PC-3 (cell line): ENCODE measurements at regions not wholly inside any gene's neighbourhood (a gene's known extent, or its start where the extent isn't known, plus 50 kb on each side); places are given as distances from the start of the nearest gene placed in this dataset.

Experiments
- ATAC-seq: fragments of 200-7000 bp; cut with Tn5 transposase; 2 replicates; pipeline ENCODE4 v1.9.1; 2020; ENCODE audit warnings: mild to moderate bottlenecking, moderate library complexity
- BruUV-seq: library from RNA; stranded (reverse); fragments of 400-500 nt; replicated peaks from 2 replicates; lab custom pipeline; 2021; lab: Mats Ljungman, UMichigan
- CTCF ChIA-PET: fragments of 300-600 bp; sonication (Branson Sonifier 250); formaldehyde crosslinking; loops from one replicate; lab custom pipeline; 2022; ENCODE audit warnings: antibody characterized with exemption; lab: Charles Lee
- POLR2A ChIA-PET: fragments of 300-600 bp; sonication (Branson Sonifier 250); formaldehyde crosslinking; loops from one replicate; lab custom pipeline; 2022; ENCODE audit warnings: antibody characterized with exemption; ENCODE audit not compliant: unreplicated experiment; lab: Charles Lee
- DNase-seq: peaks from one replicate; pipeline ENCODE4 v3.0.0-alpha.2; 2015
- H2AFZ ChIP-seq: fragments of 300-600 bp; sonication (generic); 2 replicates; pipeline ENCODE4 v1.6.0; 2016; ENCODE audit warnings: antibody characterized with exemption, low read length
- H3F3A ChIP-seq: fragments of 300-600 bp; sonication (generic); one replicate; pipeline ENCODE4 v1.6.0; 2017; ENCODE audit warnings: antibody characterized with exemption, low read length, control low read depth, mild to moderate bottlenecking; ENCODE audit not compliant: unreplicated experiment
- H3K27ac ChIP-seq: fragments of 300-600 bp; sonication (generic); 2 replicates; pipeline ENCODE4 v1.5.1; 2016; ENCODE audit warnings: mild to moderate bottlenecking, low read length
- H3K27me3 ChIP-seq: fragments of 300-600 bp; sonication (generic); 2 replicates; pipeline ENCODE4 v1.6.1; 2016; ENCODE audit warnings: low read length, mixed read lengths
- H3K36me3 ChIP-seq: fragments of 300-600 bp; sonication (generic); 2 replicates; pipeline ENCODE4 v1.6.1; 2016; ENCODE audit warnings: low read depth, mixed run types, low read length, mixed read lengths
- H3K4me1 ChIP-seq: fragments of 300-600 bp; sonication (generic); 2 replicates; pipeline ENCODE4 v1.5.1; 2016; ENCODE audit warnings: low read length; ENCODE audit not compliant: insufficient read depth
- H3K4me2 ChIP-seq: fragments of 300-600 bp; sonication (generic); 2 replicates; pipeline ENCODE4 v1.6.0; 2016; ENCODE audit warnings: low read length
- H3K4me3 ChIP-seq: fragments of 300-600 bp; sonication (generic); 2 replicates; pipeline ENCODE4 v1.5.1; 2016; ENCODE audit warnings: mild to moderate bottlenecking, low read length, mixed read lengths
- H3K79me2 ChIP-seq: fragments of 300-600 bp; sonication (generic); 2 replicates; pipeline ENCODE4 v1.6.1; 2017; ENCODE audit warnings: low read length, mixed read lengths
- H3K9ac ChIP-seq: fragments of 300-600 bp; sonication (generic); 2 replicates; pipeline ENCODE4 v1.6.0; 2016; ENCODE audit warnings: mild to moderate bottlenecking, low read length
- H3K9me2 ChIP-seq: fragments of 300-600 bp; sonication (generic); replicated peaks from 2 replicates; pipeline ENCODE4 v1.6.1; 2016; ENCODE audit warnings: mixed run types, low read length, mixed read lengths
- H3K9me3 ChIP-seq: fragments of 300-600 bp; sonication (generic); 2 replicates; pipeline ENCODE4 v1.6.1; 2016; ENCODE audit warnings: low read length, mixed read lengths
- H4K20me1 ChIP-seq: fragments of 300-600 bp; sonication (generic); 2 replicates; pipeline ENCODE4 v1.6.1; 2016; ENCODE audit warnings: low read length, mixed read lengths
- EZH2 ChIP-seq: fragments of 300-600 bp; sonication (generic); IDR thresholded peaks from one replicate; pipeline ENCODE4 v1.6.1; 2017; ENCODE audit warnings: antibody characterized with exemption, mild to moderate bottlenecking, low read length; ENCODE audit not compliant: unreplicated experiment
- EZH2phosphoT487 ChIP-seq: fragments of 300-600 bp; sonication (generic); IDR thresholded peaks from 2 replicates; pipeline ENCODE4 v1.6.1; 2018; ENCODE audit warnings: mild to moderate bottlenecking, antibody characterized with exemption, low read length, borderline replicate concordance
- intact Hi-C: fragments of 100-400 bp; cut with micrococcal nuclease; formaldehyde crosslinking; loops from 2 replicates; pipeline ENCODE4 v1.9.0; 2023
- TF ChIP-seq, protein P1 (sequence below): fragments of 300-600 bp; sonication (generic); conservative IDR thresholded peaks from 2 replicates; pipeline ENCODE4 v1.5.1; 2017; ENCODE audit warnings: antibody characterized with exemption, low read depth, mild to moderate bottlenecking, low read length

- no peak for DNase-seq
- no peaks in the 10 kb centered on the region for H3K27me3 ChIP-seq
- H3K9me2 ChIP-seq: no peaks in the 10 kb centered on the region
- no TSS peak for BruUV-seq
- no peak overlapping the region for H3K9ac ChIP-seq
- H3K4me2 ChIP-seq: no peak overlapping the region
- H4K20me1 ChIP-seq: no peaks in the 10 kb centered on the region
- H3K36me3 ChIP-seq: no peaks in the 10 kb centered on the region
- intact Hi-C loops: no loop called here
- no peak overlapping the region for H3K27ac ChIP-seq
- no peaks in the 10 kb centered on the region for H3K79me2 ChIP-seq
- H3K4me1 ChIP-seq: no peaks in the 10 kb centered on the region
- 0 out of 2 replicates have a peak, but pooled peaks cover 12% of the 10 kb centered on the region for H3K9me3 ChIP-seq
- no peak overlapping the region for H3K4me3 ChIP-seq
- ATAC-seq: no peak
- H3F3A ChIP-seq: no peaks in the 10 kb centered on the region
- POLR2A ChIA-PET: no interaction called here
- CTCF ChIA-PET: no interaction called here
- no peak overlapping the region for H2AFZ ChIP-seq
- TF ChIP-seq EZH2 (no peak), EZH2phosphoT487 (no peak)
- TF ChIP-seq, protein P1, sequence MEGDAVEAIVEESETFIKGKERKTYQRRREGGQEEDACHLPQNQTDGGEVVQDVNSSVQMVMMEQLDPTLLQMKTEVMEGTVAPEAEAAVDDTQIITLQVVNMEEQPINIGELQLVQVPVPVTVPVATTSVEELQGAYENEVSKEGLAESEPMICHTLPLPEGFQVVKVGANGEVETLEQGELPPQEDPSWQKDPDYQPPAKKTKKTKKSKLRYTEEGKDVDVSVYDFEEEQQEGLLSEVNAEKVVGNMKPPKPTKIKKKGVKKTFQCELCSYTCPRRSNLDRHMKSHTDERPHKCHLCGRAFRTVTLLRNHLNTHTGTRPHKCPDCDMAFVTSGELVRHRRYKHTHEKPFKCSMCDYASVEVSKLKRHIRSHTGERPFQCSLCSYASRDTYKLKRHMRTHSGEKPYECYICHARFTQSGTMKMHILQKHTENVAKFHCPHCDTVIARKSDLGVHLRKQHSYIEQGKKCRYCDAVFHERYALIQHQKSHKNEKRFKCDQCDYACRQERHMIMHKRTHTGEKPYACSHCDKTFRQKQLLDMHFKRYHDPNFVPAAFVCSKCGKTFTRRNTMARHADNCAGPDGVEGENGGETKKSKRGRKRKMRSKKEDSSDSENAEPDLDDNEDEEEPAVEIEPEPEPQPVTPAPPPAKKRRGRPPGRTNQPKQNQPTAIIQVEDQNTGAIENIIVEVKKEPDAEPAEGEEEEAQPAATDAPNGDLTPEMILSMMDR: no peak
These were observed 1445.8 kb upstream of the FLRT2 start for GRCh38 chr14:84084056-84084630.

GRCh38 chr14:84085493-84085892 is 1444.5 kb upstream of the FLRT2 start:
- POLR2A ChIA-PET: no interaction called here
- TF ChIP-seq EZH2phosphoT487 (no peak), EZH2 (no peak)
- Histone ChIP-seq H3F3A (no peaks in the 10 kb centered on the region), H3K27me3 (no peaks in the 10 kb centered on the region), H3K4me3 (no peak overlapping the region), H3K4me1 (no peaks in the 10 kb centered on the region), H3K4me2 (no peak overlapping the region), H3K9me3 (0 out of 2 replicates have a peak, but pooled peaks cover 12% of the 10 kb centered on the region), H2AFZ (no peak overlapping the region), H3K9ac (no peak overlapping the region), H3K79me2 (no peaks in the 10 kb centered on the region), H4K20me1 (no peaks in the 10 kb centered on the region), H3K36me3 (no peaks in the 10 kb centered on the region), H3K27ac (no peak overlapping the region), H3K9me2 (no peaks in the 10 kb centered on the region)
- ATAC-seq: no peak
- DNase-seq: no peak
- no TSS peak for BruUV-seq
- intact Hi-C loops: no loop called here
- CTCF ChIA-PET: no interaction called here

DNA sequence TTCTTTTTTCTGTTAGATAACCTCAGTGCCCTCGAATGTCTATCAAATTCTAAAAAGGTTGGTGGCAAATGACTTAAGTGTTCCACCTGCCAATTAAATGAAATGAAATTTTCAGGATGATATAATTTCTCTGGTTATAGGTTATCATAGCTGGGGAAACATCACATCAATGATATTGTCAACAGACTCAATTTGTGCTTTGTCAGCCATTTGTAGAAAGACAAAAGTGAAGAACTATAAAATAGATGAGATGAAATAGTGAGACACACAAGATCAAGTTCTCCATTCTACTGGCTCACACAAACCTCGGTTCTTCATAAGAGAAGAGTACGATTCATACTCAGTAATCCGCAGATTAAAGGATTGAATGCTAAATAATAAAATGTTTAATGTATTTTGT is 1443.2 kb upstream of the FLRT2 start:
- H4K20me1 ChIP-seq: no peaks in the 10 kb centered on the region
- no peak overlapping the region for H3K4me2 ChIP-seq
- TF ChIP-seq, protein P1: no peak
- TF ChIP-seq EZH2phosphoT487 (no peak), EZH2 (no peak)
- H3K9me2 ChIP-seq: no peaks in the 10 kb centered on the region
- DNase-seq: no peak
- 0 out of 2 replicates have a peak, but pooled peaks cover 5% of the 10 kb centered on the region for H3K9me3 ChIP-seq
- no peak overlapping the region for H3K27ac ChIP-seq
- no peaks in the 10 kb centered on the region for H3K4me1 ChIP-seq
- no peaks in the 10 kb centered on the region for H3K36me3 ChIP-seq
- BruUV-seq: no TSS peak
- no peak overlapping the region for H2AFZ ChIP-seq
- H3K79me2 ChIP-seq: no peaks in the 10 kb centered on the region
- intact Hi-C loops: no loop called here
- POLR2A ChIA-PET: no interaction called here
- CTCF ChIA-PET: no interaction called here
- H3K9ac ChIP-seq: no peak overlapping the region
- H3F3A ChIP-seq: no peaks in the 10 kb centered on the region
- H3K27me3 ChIP-seq: no peaks in the 10 kb centered on the region
- H3K4me3 ChIP-seq: no peak overlapping the region
- ATAC-seq: no peak
